Gastroesophageal sphincter (tissue), 3 donors: ENCODE measurements at regions not wholly inside any gene's neighbourhood (a gene's known extent, or its start where the extent isn't known, plus 50 kb on each side); places are given as distances from the start of the nearest gene placed in this dataset.

Source experiments
- CTCF ChIP-seq, 4 experiments: fragments of 200-600 bp in 2 of 4; fragments of 450-650 bp in 2 of 4; sonication (generic) in 1 of 4; IDR thresholded peaks; one replicate each; pipeline ENCODE4 v1.5.1; 2017 to 2019; ENCODE audit warnings: antibody characterized with exemption in 4 of 4, mild to moderate bottlenecking in 2 of 4, moderate library complexity in 2 of 4
- POLR2A ChIP-seq, 2 donors: fragments of 450-650 bp; IDR thresholded peaks; one replicate each; pipeline ENCODE4 v1.6.1; 2017; ENCODE audit warnings: antibody characterized with exemption in 2 of 2, mild to moderate bottlenecking in 2 of 2, moderate library complexity in 1 of 2
- POLR2AphosphoS5 ChIP-seq: sonication (generic); formaldehyde crosslinking; IDR thresholded peaks from one replicate; pipeline ENCODE4 v1.6.1; 2017; ENCODE audit warnings: antibody characterized with exemption

DNA sequence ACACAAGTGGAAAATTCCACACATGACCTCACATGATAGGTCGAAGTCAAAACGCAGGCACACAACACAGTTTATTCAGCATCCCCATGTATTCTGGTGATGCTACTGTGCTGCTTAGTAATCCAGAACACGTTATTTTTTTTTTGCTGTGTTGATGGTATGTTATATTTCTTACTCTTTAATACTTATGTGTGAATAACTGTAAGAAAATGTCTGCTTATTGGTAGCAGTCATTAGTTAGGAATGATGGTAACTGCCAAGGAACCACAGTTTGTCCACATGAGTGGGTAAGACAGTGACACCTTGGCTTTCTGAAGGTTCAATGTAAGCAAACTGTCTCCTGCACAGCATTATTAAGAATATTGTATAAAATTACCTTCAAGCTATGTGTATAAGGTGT lies 107.7 kb upstream of the DAPK1 start:
- TF ChIP-seq CTCF (IDR thresholded peaks at IDR 0.05) (no peak), POLR2A (IDR thresholded peaks at IDR 0.05) (no peak), POLR2AphosphoS5 (no peak)
